ENCODE measurements at regions not wholly inside any gene's neighbourhood (a gene's known extent, or its start where the extent isn't known, plus 50 kb on each side); places are given as distances from the start of the nearest gene placed in this dataset.
A peak's percentile ranks its signal among the peaks of the same experiment; 100 is the strongest.

DNA sequence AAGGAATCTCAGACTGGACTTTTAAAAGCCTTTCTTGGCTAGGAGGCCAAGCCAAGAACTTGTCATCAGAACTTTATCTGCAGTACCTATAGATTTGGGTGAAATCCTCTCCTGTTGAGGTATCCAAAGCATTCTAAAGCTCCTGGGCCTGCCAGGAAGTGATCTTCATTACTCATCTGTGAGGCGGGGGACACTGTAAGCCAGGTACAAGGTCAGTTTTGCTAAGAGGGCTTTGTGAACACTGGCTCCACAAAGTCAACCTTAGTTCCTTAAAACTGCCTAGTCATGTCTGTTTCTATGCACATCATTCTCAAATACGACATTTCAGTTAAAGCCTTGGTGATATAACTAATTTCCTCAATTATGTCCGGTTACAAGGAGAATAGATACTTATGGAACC, 236.7 kb downstream of the PIK3R1 start:
- TF ChIP-seq CTCF (IDR thresholded peaks at IDR 0.05; ENCODE audit: insufficient read depth, low read depth, low read length, missing control alignments): no peak
- no peak for DNase-seq (ENCODE audit: low read depth)
- H3K4me3 ChIP-seq (ENCODE audit: low read depth, low read length): no peak overlapping the region

DNA sequence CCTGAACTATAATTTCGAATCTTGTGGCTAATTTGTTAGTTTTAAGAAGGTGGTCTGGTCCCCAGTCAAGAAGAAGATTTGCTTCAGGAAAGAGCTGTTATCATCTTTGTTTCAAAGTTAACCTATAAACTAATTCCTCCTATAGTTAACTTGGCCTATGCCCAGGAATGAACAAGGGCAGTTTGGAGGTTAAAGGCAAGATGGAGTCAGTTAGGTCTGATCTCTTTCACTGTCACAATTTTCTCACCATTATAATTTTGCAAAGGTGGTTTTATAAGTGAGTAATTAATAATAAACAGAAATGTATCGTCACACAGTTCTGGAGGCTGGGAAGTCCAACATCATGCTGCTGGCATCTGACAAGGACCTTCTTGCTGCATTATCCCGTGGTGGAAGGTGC, 238.6 kb downstream of the PIK3R1 start:
- no peak overlapping the region for H3K4me3 ChIP-seq (ENCODE audit: low read depth, low read length)
- DNase-seq (ENCODE audit: low read depth): no peak
- no peak for TF ChIP-seq CTCF (IDR thresholded peaks at IDR 0.05; ENCODE audit: insufficient read depth, low read depth, low read length, missing control alignments)

- no peak overlapping the region for H3K4me3 ChIP-seq (ENCODE audit: low read depth, low read length)
- TF ChIP-seq CTCF (IDR thresholded peaks at IDR 0.05; ENCODE audit: insufficient read depth, low read depth, low read length, missing control alignments): no peak
- DNase-seq (ENCODE audit: low read depth): no peak
These were observed 239.2 kb downstream of the PIK3R1 start for GRCh38 chr5:68454766-68455165.

GRCh38 chr5:68455216-68455615, 239.7 kb downstream of the PIK3R1 start:
- H3K4me3 ChIP-seq (ENCODE audit: low read depth, low read length): no peak overlapping the region
- TF ChIP-seq CTCF (IDR thresholded peaks at IDR 0.05; ENCODE audit: insufficient read depth, low read depth, low read length, missing control alignments): no peak
- no peak for DNase-seq (ENCODE audit: low read depth)

DNA sequence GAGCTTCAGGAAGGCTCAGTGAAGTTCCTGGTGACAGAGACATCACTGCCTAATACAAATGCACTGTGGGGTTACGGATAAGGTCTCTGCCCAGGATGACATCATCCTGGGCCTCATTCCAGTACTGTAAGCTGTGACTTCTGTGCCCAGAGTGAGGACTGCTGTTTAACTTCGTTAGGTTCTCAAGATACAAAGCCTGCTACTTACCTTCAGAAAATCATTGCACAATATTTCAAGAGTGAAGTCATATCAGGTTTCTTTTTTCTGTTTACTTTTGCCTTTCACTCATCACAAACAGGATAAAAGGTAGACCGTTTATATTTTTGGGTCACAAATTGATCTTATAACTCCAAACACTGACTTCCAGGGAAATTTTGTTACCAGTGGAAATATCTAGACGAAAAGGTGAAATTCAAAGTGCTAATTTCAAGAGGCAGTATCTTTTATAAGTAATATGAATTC, 241.2 kb downstream of the PIK3R1 start:
- H3K4me3 ChIP-seq (ENCODE audit: low read depth, low read length): no peak overlapping the region
- TF ChIP-seq CTCF (IDR thresholded peaks at IDR 0.05; ENCODE audit: insufficient read depth, low read depth, low read length, missing control alignments): no peak
- peak; percentile 53 for DNase-seq (ENCODE audit: low read depth)

- DNase-seq (ENCODE audit: low read depth): no peak
- no peak for TF ChIP-seq CTCF (IDR thresholded peaks at IDR 0.05; ENCODE audit: insufficient read depth, low read depth, low read length, missing control alignments)
- no peak overlapping the region for H3K4me3 ChIP-seq (ENCODE audit: low read depth, low read length)
These were observed 241.7 kb downstream of the PIK3R1 start for GRCh38 chr5:68457285-68457684.

DNA sequence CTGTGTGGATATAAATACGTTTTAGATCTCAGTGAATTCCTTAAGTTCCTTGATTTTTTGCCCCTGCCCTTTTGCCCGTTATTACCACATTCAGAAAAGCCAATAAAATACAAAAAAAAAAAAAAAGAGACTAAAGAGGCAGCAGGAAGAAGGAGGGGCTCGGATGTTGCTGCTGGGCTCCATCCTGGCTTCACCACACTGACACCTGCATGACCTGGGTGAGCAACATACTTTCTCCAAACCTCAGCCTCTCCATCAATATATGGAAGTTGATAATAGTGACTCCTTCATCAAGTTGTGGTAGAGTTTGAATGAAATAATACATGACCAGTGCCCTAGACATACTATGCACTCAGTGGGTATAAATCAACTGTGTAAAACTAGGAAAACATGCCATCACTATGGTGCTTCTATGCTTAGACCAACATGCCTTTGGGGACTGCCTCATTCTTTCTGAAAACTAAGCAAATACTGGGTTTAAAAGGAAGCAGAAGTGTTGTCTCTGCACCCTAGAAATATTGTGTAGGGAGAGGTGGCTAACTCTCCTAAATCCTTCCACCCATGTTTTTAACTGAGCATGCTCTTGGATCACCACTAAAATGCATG, 243.0 kb downstream of the PIK3R1 start:
- no peak for DNase-seq (ENCODE audit: low read depth)
- TF ChIP-seq CTCF (IDR thresholded peaks at IDR 0.05; ENCODE audit: insufficient read depth, low read depth, low read length, missing control alignments): no peak
- no peak overlapping the region for H3K4me3 ChIP-seq (ENCODE audit: low read depth, low read length)
